NCI-H1105 (cell line): ENCODE measurements at regions not wholly inside any gene's neighbourhood (a gene's known extent, or its start where the extent isn't known, plus 50 kb on each side); places are given as distances from the start of the nearest gene placed in this dataset.
A peak's percentile ranks its signal among the peaks of the same experiment; 100 is the strongest.

Experiments used
- DNase-seq: peaks from one replicate; lab custom pipeline; 2025; lab: John Stamatoyannopoulos, UW

DNA sequence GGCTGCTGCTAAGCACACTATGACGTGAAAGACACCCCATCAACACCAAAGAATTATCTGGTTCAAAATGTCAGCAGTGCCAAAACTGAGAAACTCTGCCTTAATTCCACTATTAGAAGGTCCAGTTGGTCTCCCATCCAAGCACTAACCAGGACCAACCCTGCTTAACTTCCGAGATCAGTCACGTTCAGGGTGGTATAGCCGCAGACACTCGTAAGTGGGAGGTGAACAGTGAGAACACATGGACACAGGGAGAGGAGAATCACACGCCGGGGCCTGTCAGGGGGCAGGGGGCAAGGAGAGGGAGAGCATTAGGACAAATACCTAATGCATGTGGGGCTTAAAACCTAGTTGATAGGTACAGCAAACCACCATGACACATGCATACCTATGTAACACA, 83.4 kb downstream of the C13orf42 start:
- no peak for DNase-seq

DNA sequence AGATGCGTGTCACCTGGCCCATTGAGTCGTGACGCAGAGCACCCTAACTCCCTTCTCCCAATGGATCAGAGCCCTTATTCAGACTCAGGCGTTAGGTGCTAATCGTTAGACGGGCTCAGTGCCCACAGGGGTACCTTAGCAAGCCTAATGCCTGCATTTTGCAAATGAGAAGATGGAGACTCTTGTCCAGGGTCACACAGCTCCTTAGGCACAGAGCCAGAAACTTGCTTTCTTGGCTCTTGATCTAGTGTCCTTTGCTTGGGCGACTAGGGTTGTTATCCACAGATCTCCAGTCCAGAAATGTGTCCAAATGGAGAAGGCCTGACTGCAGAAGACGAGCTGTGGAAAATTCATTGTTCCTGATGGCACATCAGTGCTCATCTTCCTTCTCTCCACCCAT, 85.1 kb downstream of the C13orf42 start:
- no peak for DNase-seq

DNA sequence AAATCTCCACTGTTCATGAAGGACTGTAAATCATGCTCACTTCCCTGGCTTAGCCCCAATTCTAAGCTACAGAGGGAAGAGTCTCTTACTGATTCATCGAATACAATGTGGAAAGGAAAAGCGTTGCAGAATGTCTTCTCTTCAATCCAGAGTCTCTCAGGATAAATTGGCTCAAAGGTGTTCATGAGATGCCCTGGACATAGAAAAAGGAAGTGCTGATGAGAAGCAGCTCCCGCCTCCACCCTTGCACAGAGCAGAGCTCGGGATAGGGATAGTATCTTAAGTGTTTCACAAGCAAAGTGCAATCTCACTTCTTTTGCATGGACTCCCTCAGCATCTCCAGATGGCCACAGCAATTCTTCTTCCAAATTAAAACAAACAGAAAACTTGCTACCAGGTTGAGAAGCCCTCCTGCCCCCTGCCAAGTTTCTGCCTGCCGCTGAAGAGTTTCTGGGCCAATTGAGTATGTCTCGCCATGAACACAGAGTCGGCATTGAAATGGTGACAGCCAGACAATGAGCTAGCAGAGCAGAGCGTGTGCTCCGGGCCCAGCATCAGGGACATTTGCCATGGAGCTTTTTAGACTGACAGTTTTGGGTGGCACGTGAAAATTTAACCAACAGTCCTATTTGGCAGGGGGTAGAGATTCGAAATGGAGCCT, 85.7 kb downstream of the C13orf42 start:
- DNase-seq: no peak

DNA sequence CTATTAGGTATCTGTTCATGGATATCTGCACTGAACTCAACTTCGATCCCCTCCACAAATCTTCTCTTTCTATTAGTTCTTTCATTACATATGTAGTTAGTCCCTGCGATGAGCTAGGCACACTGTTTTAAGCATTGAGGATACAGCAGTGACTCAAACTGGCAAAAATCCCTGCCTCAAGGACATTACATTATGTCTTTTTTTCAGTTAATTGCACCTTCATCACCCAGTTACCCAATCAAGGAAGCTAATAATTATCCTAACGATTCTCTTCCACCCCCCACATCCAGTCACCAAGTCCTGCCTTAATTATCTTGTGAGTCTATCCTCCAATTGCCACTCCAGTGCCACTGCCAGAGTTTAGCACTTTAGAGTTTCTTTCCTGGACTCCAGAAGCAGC, 89.3 kb downstream of the C13orf42 start:
- no peak for DNase-seq

DNA sequence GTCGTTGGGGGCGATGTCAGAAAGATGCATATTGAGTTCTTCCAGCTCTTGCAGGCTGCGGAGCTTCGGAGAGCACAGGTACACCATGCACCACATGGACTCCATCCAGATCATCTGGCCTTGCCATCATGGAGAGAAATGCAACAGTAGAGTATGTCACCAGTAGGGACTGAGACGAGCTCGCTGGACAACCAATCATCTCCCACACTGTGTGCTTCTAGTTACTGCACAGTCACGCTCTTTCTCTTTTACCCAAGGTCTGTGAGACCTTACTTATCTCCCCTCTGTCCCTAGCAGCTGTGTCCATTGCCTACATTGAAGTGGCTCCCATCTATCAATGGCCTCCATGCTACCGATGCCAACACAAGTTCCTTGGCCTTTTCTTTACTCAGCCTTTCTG, 90.5 kb downstream of the C13orf42 start:
- DNase-seq: no peak

DNA sequence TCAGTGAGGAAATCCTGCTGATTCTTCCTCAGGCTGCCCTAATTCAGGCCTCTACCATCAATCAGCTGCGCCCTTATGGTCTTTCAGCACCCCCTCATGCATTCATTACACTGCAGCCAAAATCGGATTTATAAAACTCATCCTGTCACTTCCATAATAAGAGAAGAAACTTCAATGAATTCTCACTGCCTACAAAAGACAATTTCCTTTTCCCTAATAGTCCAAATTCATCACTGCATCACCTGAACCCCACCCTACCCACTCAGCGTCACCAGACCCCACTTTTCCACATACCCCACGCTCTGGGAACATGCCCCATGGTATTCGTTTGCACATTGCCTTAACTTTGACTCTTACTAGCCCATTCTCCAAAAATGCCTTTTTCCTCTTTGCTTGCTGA, 92.0 kb downstream of the C13orf42 start:
- DNase-seq: no peak

DNA sequence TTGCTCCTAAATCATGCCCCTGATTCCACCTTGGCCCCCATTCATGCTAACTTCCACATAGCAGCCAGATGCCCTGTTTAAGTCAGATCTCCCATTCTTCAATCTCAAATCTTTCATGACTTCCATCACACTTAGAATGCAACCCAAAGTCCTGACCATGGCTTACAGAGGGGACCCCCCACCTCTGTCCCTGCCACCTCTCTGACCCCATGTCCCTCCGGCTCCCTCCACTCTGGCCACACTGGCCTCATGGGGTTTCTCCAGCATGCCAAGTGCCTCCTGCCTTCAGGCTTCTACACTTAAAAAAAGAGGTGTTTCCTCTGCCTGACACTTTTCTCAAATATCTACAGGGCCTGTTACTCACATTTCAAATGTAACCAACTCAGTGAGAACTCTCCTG, 93.6 kb downstream of the C13orf42 start:
- no peak for DNase-seq

DNA sequence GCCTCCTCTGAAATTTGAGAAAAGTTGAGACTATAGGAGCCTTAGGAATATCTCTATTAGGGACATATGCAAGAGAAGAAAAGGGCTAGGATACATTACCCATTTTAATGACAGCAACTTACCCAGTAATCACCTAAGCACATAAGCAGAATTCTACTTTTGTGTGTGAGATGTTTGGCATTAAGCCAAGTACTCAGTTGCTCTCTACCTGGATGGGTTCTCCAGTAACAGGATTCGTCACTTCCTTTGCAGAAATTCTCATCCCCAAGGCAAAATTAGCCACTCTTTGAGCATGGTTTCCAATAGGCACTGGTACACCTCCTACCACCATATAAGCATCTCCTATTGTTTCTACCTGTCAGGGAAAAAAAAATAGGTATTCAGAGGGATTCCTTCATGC, 95.1 kb downstream of the C13orf42 start:
- DNase-seq: peak; percentile 15

DNA sequence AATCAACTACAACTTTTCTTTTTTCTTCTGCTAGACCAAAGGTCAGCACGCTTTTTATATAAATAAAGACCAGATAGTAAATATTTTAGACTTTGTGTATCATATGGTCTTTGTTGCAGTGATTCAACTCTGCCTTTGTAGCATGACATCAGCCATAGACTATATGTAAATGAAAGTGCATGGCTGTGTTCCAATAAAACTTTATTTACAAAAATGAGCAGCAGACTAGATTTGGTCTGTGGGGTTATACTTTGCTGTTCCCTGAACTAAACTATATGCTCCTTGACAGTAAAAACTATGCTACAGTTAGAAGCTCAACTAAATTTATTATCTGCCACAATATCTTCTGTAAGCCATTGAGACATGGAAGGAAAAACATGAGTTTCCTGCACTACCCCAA, 100.0 kb downstream of the RNASEH2B start:
- no peak for DNase-seq

DNA sequence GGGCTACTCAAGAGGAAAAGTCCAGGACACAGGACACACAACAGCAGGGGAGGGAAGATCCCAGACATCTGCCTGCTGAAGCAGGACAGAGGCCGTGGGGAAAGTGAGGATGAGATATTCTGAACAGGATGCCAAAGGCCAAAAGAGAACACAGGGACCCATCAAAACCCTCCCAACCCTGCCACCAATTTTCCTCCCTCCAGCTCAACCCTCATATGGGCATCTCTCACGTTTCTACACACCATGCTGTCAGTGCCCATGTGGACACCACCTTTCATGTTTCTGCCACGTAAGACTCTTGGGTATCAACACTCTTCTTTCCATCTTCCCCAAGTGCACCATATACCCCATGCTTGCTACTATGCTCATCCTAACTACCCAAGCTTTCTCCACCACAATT, 97.6 kb downstream of the RNASEH2B start:
- no peak for DNase-seq

DNA sequence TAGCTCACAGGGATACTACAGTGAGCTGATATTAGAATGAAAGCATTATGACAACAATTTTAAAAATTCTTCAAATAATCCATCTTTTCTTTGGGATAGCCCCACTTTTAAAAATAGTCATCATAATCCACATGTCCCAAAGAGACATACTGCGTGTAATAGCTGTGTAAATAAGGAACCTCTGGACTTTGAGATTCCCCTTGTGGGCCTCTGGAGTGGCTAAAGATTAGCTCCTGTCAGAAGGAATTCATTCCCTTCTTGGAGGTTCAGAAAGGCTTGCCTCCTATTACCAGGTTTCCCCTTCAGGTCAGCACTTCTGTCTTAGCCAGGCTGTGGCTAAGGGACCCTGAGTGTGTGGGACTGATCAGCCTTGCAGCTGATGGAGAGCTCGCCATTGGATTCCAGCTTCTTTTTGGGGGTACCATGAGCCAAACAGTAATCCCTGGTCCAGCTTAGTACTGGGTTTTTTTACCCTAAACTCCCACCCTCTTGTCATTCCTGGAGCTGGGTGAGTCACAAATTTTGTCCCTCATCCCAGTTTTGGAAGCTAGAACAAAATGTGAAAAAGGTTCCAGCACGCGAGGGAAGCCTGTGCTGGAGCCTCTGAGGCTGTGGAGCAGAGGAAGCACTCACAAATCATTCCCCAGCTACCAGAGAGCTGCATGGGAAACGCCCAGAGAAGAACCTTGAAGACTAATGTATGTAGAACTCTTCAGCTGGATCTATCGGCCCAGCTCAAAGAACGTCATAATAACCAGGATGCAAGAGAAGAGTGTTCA, 96.7 kb downstream of the RNASEH2B start:
- no peak for DNase-seq
